GM10266 (cell line): ENCODE measurements at regions not wholly inside any gene's neighbourhood (a gene's known extent, or its start where the extent isn't known, plus 50 kb on each side); places are given as distances from the start of the nearest gene placed in this dataset.

Source experiments
- DNase-seq: peaks from one replicate; pipeline ENCODE4 v3.0.0; 2012; ENCODE audit errors: extremely low spot score
- TF ChIP-seq, protein P1 (sequence below): IDR thresholded peaks from 2 replicates; pipeline ENCODE4 v1.5.1; 2012; ENCODE audit warnings: mild to moderate bottlenecking, low read depth; ENCODE audit not compliant: control insufficient read depth, insufficient read depth; ENCODE audit errors: missing control alignments

DNA sequence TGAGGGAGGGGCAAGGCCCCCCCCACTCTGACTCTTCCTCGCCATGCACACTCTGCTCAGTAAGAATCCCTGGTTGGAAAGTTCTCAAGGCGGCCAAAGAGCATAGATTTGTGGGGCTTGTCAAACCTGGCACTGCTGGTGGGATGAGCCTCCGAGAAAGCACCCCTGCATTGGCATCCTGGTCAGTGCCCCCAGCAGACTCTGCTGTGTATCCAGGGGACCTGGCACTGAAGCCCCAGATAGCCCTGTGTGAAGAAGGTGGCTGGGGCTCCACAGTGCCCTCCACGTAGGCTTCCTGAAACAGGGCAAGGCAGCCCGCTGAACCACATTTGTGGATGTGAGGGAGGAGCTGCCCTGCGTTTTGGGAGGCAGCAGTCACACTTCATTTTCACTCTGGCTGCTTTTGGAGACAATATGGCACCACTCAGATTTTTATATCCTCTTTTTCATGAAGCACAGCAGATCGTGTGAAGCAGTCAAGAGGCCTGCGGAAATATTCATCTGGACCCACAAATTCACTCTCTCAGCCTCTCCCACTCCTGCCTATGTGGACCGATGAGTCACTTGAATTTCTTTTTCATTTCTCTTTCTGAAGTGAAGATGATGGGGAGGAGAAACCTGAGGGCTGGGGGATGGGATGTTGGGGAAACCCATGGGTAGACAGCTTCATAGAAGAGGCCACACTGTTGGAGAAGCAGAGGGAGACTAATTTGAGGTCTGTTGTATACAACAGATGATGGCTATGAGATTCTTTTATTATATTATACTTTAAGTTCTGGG lies 88.7 kb upstream of the BCL6 start:
- DNase-seq: no peak
- TF ChIP-seq, protein P1, sequence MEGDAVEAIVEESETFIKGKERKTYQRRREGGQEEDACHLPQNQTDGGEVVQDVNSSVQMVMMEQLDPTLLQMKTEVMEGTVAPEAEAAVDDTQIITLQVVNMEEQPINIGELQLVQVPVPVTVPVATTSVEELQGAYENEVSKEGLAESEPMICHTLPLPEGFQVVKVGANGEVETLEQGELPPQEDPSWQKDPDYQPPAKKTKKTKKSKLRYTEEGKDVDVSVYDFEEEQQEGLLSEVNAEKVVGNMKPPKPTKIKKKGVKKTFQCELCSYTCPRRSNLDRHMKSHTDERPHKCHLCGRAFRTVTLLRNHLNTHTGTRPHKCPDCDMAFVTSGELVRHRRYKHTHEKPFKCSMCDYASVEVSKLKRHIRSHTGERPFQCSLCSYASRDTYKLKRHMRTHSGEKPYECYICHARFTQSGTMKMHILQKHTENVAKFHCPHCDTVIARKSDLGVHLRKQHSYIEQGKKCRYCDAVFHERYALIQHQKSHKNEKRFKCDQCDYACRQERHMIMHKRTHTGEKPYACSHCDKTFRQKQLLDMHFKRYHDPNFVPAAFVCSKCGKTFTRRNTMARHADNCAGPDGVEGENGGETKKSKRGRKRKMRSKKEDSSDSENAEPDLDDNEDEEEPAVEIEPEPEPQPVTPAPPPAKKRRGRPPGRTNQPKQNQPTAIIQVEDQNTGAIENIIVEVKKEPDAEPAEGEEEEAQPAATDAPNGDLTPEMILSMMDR: no peak

DNA sequence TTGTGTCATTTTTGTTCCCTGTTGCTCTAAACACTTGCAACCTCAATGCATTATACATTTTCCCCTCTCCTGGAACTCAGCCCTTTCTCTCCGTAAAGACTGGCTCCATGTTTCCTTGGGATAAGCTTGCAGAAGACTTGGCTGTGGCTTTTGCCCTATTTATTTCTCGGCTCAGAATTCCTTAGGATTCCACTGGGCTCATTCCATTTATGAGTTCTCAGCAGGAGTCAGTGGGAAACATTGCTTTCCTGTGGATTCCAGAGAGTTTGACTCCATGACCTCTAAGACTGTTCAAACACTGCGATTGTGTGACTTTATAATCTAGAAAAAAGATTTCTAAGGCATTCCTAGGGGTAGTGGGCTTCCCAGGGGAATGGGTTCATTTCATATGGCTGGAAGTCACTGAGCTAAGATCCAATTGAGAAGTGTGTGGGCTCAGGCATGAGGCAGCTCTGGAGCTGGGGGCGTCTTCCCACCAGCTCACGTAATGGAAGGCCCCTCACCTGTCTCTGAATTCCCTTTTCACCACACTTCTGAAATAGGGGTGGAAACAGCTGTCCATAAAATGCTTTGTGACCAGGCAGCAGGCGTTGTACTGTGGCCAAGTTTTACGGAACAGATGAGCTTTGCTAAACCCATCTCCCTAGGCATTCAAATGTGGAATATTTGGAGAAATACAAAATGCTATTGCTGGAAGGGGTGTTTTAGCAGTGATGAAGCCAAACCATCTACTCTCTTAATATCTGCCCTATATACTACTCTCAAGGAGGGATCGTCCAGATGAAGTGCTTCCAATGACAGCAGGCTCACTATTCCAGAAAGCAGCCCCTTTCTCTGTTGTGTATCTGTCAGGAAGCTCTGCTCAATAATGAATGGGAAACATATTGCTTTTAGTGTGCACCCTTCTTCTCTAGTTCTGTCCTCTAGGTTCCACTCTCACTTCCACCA lies 91.8 kb upstream of the BCL6 start:
- TF ChIP-seq, protein P1: no peak
- no peak for DNase-seq

DNA sequence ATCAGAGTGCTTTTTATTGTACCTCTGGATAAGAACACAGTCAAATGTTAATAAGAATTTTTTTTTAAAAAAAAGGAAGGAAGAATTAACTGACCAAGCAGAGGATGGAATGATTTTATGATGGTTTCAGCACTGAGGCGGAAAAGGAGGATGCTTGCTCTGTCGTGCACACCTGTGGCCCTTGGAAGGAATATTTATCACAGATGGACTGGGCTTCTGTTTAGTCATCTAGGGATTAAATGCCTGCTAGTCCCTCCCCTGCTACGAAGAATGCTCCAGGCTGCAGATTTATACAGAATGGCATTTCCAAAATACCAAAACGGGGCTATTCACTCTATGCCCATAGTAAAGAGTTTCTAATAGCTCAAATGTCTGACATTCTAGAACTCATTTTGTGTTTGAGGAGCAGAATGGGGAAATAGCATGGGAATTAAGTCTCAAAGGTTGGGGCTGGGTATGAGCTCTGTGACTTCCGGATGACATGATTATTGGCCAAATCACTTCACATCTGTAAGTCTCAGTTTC lies 92.8 kb upstream of the BCL6 start:
- no peak for DNase-seq

GRCh38 chr3:187839422-187839821 lies 94.2 kb upstream of the BCL6 start:
- TF ChIP-seq, protein P1: no peak

More for the DNA sequence above, 92.8 kb upstream of the BCL6 start:
- TF ChIP-seq, protein P1: no peak

DNA sequence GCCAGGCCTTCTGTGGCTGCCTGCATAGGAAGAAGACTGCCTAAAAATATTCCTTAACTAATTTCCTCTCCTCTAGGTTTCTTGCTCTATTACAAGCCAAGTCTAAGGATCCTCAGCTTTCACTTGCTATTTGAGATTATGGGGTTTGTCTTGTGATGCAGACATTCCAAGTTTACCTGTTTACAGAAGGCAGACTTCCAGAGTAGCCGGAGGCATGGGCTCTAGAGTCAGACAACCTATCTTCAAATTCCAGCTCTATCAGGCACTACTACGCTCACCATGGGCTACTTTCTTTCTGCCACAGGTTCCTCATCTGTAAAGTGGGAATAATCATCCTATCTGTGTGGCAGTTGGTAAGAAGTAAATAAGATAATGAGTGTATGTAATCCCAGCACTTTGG lies 95.6 kb upstream of the BCL6 start:
- TF ChIP-seq, protein P1: no peak
- DNase-seq: no peak

More at GRCh38 chr3:187839422-187839821, 94.2 kb upstream of the BCL6 start:
- DNase-seq: no peak

GRCh38 chr3:187841560-187841959 lies 96.3 kb upstream of the BCL6 start:
- TF ChIP-seq, protein P1: no peak
- DNase-seq: no peak
